Adipocyte (in vitro differentiated cells): ENCODE measurements at regions not wholly inside any gene's neighbourhood (a gene's known extent, or its start where the extent isn't known, plus 50 kb on each side); places are given as distances from the start of the nearest gene placed in this dataset.

ENCODE experiments used
- DNase-seq: peaks from one replicate; pipeline ENCODE4 v3.0.0-alpha.2; 2015; ENCODE audit warnings: low read depth
- H3K27me3 ChIP-seq: replicated peaks from 2 replicates; pipeline ENCODE4 v1.7.0; 2013; ENCODE audit warnings: mild to moderate bottlenecking, low read length, moderate library complexity; ENCODE audit not compliant: control insufficient read depth, insufficient read depth
- H3K36me3 ChIP-seq: 2 replicates; pipeline ENCODE4 v1.7.0; 2013; ENCODE audit warnings: low read length, mild to moderate bottlenecking, moderate library complexity; ENCODE audit not compliant: control insufficient read depth, insufficient read depth, severe bottlenecking
- H3K4me1 ChIP-seq: 2 replicates; pipeline ENCODE4 v1.7.0; 2013; ENCODE audit warnings: mild to moderate bottlenecking, low read length, moderate library complexity; ENCODE audit not compliant: control insufficient read depth, insufficient read depth
- H3K4me3 ChIP-seq: 2 replicates; pipeline ENCODE4 v1.7.0; 2013; ENCODE audit warnings: mild to moderate bottlenecking, low read length, moderate library complexity
- H3K9ac ChIP-seq: 2 replicates; pipeline ENCODE4 v1.7.0; 2013; ENCODE audit warnings: mild to moderate bottlenecking, low read length, moderate library complexity
- H3K9me3 ChIP-seq: 2 replicates; pipeline ENCODE4 v1.7.0; 2013; ENCODE audit warnings: mild to moderate bottlenecking, low read length, moderate library complexity; ENCODE audit not compliant: control insufficient read depth

GRCh38 chr12:65602610-65603295 lies 221.5 kb upstream of the HMGA2 start:
- peak; percentile 98 for DNase-seq
- no peaks in the 10 kb centered on the region for H3K27me3 ChIP-seq

GRCh38 chr12:65603438-65604351 lies 220.6 kb upstream of the HMGA2 start:
- peak overlapping the region; percentile 79 for H3K9ac ChIP-seq
- H3K27me3 ChIP-seq, result no peaks in the 10 kb centered on the region
- H3K4me3 ChIP-seq, result peak overlapping the region; percentile 80
- DNase-seq, result peak; percentile 84
- peaks cover 27% of the 10 kb centered on the region for H3K4me1 ChIP-seq
- H3K9me3 ChIP-seq, result no peaks in the 10 kb centered on the region
- H3K36me3 ChIP-seq, result no peaks in the 10 kb centered on the region

More at GRCh38 chr12:65602610-65603295, 221.5 kb upstream of the HMGA2 start:
- H3K36me3 ChIP-seq, result no peaks in the 10 kb centered on the region
- H3K9me3 ChIP-seq, result no peaks in the 10 kb centered on the region
- peak overlapping the region; percentile 80 for H3K4me3 ChIP-seq
- H3K4me1 ChIP-seq, result peaks cover 25% of the 10 kb centered on the region
- H3K9ac ChIP-seq, result peak overlapping the region; percentile 79

GRCh38 chr12:65605019-65605418 lies 219.3 kb upstream of the HMGA2 start:
- Histone ChIP-seq H3K9me3 (no peaks in the 10 kb centered on the region), H3K27me3 (no peaks in the 10 kb centered on the region), H3K9ac (peak overlapping the region; percentile 66), H3K4me3 (no peak overlapping the region), H3K4me1 (peaks cover 35% of the 10 kb centered on the region), H3K36me3 (no peaks in the 10 kb centered on the region)
- DNase-seq, result no peak

- no peak overlapping the region for H3K4me3 ChIP-seq
- H3K36me3 ChIP-seq, result no peaks in the 10 kb centered on the region
- H3K9ac ChIP-seq, result no peak overlapping the region
- H3K27me3 ChIP-seq, result no peaks in the 10 kb centered on the region
- peaks cover 35% of the 10 kb centered on the region for H3K4me1 ChIP-seq
- H3K9me3 ChIP-seq, result no peaks in the 10 kb centered on the region
- DNase-seq, result no peak
Measured at GRCh38 chr12:65606008-65606766, 218.1 kb upstream of the HMGA2 start.

GRCh38 chr12:65607401-65607841 lies 216.9 kb upstream of the HMGA2 start:
- no peak overlapping the region for H3K9ac ChIP-seq
- no peak overlapping the region for H3K4me3 ChIP-seq
- H3K4me1 ChIP-seq, result peaks cover 34% of the 10 kb centered on the region
- H3K27me3 ChIP-seq, result no peaks in the 10 kb centered on the region
- no peaks in the 10 kb centered on the region for H3K36me3 ChIP-seq
- DNase-seq, result no peak
- H3K9me3 ChIP-seq, result no peaks in the 10 kb centered on the region

GRCh38 chr12:65608319-65608916 lies 215.9 kb upstream of the HMGA2 start:
- Histone ChIP-seq H3K4me3 (no peak overlapping the region), H3K27me3 (no peaks in the 10 kb centered on the region), H3K9ac (no peak overlapping the region), H3K9me3 (no peaks in the 10 kb centered on the region), H3K4me1 (peaks cover 32% of the 10 kb centered on the region), H3K36me3 (no peaks in the 10 kb centered on the region)
- DNase-seq, result no peak

GRCh38 chr12:65609359-65609771 lies 214.9 kb upstream of the HMGA2 start:
- H3K4me3 ChIP-seq, result peak overlapping the region; percentile 25
- no peaks in the 10 kb centered on the region for H3K9me3 ChIP-seq
- H3K9ac ChIP-seq, result peak overlapping the region; percentile 31
- no peaks in the 10 kb centered on the region for H3K36me3 ChIP-seq
- H3K4me1 ChIP-seq, result peaks cover 25% of the 10 kb centered on the region
- no peaks in the 10 kb centered on the region for H3K27me3 ChIP-seq
- DNase-seq, result peak; percentile 63

- H3K27me3 ChIP-seq, result no peaks in the 10 kb centered on the region
- no peak for DNase-seq
- H3K36me3 ChIP-seq, result no peaks in the 10 kb centered on the region
- peaks cover 28% of the 10 kb centered on the region for H3K4me1 ChIP-seq
- no peaks in the 10 kb centered on the region for H3K9me3 ChIP-seq
- H3K4me3 ChIP-seq, result no peak overlapping the region
- no peak overlapping the region for H3K9ac ChIP-seq
Measured at GRCh38 chr12:65611396-65611795, 212.9 kb upstream of the HMGA2 start.

- Histone ChIP-seq H3K27me3 (no peaks in the 10 kb centered on the region), H3K9ac (peak overlapping the region; percentile 31), H3K36me3 (no peaks in the 10 kb centered on the region), H3K4me3 (peak overlapping the region; percentile 54), H3K9me3 (no peaks in the 10 kb centered on the region), H3K4me1 (peaks cover 28% of the 10 kb centered on the region)
- DNase-seq, result peak; percentile 32
Measured at GRCh38 chr12:65612440-65612839, 211.8 kb upstream of the HMGA2 start.

GRCh38 chr12:65613692-65614091 lies 210.6 kb upstream of the HMGA2 start:
- Histone ChIP-seq H3K27me3 (no peaks in the 10 kb centered on the region), H3K4me1 (peaks cover 24% of the 10 kb centered on the region), H3K36me3 (no peaks in the 10 kb centered on the region), H3K9ac (no peak overlapping the region), H3K9me3 (no peaks in the 10 kb centered on the region), H3K4me3 (no peak overlapping the region)
- no peak for DNase-seq
